Right lobe of liver (tissue), 4 donors: ENCODE measurements at regions not wholly inside any gene's neighbourhood (a gene's known extent, or its start where the extent isn't known, plus 50 kb on each side); places are given as distances from the start of the nearest gene placed in this dataset.
"Not testable (repeated sequence)": the region's sequence is repeated elsewhere in the genome, so short reads cannot be mapped to it uniquely, and the experiment has no call there.

ENCODE experiments used
- CTCF ChIP-seq, 4 donors: fragments of 200-600 bp in 3 of 4; fragments of 450-650 bp in 1 of 4; IDR thresholded peaks; one replicate each; pipeline versions ENCODE4 v1.5.1 to v1.8.0; 2016 to 2022; ENCODE audit warnings: antibody characterized with exemption in 4 of 4, mild to moderate bottlenecking in 2 of 4
- POLR2A ChIP-seq: fragments of 450-650 bp; IDR thresholded peaks from one replicate; pipeline ENCODE4 v1.6.1; 2017; ENCODE audit warnings: antibody characterized with exemption, mild to moderate bottlenecking
- donor health status: DM: no; HTN: no; CAD: no.
- donor health status: DM: no; HTN: no; CAD: no.
- donor health status: DM: no; HTN: yes; CAD: no.

DNA sequence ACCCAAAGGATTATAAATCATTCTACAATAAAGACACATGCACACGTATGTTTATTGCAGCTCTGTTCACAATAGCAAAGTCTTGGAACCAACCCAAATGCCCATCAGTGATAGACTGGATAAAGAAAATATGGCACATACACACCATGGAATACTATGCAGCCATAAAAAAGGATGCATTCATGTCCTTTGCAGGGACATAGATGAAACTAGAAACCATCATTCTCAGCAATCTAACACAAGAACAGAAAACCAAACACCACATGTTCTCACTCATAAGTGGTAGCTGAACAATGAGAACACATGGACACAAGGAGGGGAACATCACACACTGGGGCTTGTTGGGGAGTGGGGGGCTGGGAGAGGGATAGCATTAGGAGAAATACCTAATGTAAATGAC is 164.9 kb downstream of the CRPPA start:
- not testable (repeated sequence) for TF ChIP-seq CTCF (IDR thresholded peaks at IDR 0.05); POLR2A
